Right lobe of liver (tissue), 6 donors: ENCODE measurements at regions not wholly inside any gene's neighbourhood (a gene's known extent, or its start where the extent isn't known, plus 50 kb on each side); places are given as distances from the start of the nearest gene placed in this dataset.

Experiments
- ATAC-seq, 4 donors: fragments of 200-7000 bp; cut with Tn5 transposase; one replicate each; pipeline ENCODE4 v1.9.1; 2020; ENCODE audit warnings: mild to moderate bottlenecking in 4 of 4, moderate library complexity in 4 of 4
- DNase-seq, 3 donors: peaks; one replicate each; pipeline ENCODE4 v3.0.0-alpha.2; 2020
- H3K27ac ChIP-seq, 3 donors: fragments of 200-600 bp; one replicate each; pipeline ENCODE4 v1.8.0; 2022
- H3K27me3 ChIP-seq, 2 donors: fragments of 200-600 bp; one replicate each; pipeline ENCODE4 v1.8.0; 2022
- H3K36me3 ChIP-seq, 4 donors: fragments of 200-600 bp; sonication (generic) in 1 of 4; one replicate each; pipeline versions ENCODE4 v1.5.1 to v1.8.0; 2017 to 2022; ENCODE audit warnings: control low read depth in 1 of 4
- H3K4me1 ChIP-seq, 4 donors: fragments of 200-600 bp; sonication (generic) in 1 of 4; one replicate each; pipeline versions ENCODE4 v1.5.1 to v1.8.0; 2017 to 2022; ENCODE audit warnings: control low read depth in 1 of 4
- H3K4me3 ChIP-seq, 3 donors: fragments of 200-600 bp; one replicate each; pipeline ENCODE4 v1.8.0; 2022
- H3K9me3 ChIP-seq, 4 donors: fragments of 200-600 bp; sonication (generic) in 1 of 4; one replicate each; pipeline versions ENCODE4 v1.5.1 to v1.8.0; 2017 to 2022; ENCODE audit warnings: control low read depth in 1 of 4
- POLR2A ChIP-seq: fragments of 450-650 bp; IDR thresholded peaks from one replicate; pipeline ENCODE4 v1.6.1; 2017; ENCODE audit warnings: antibody characterized with exemption, mild to moderate bottlenecking
- WGBS: methylation state at CpG from one replicate; pipeline ENCODE4 v1.1.6; 2018; ENCODE audit warnings: low coverage, low lambda C conversion rate; ENCODE audit not compliant: insufficient coverage; ENCODE audit errors: missing lambda C conversion rate; 5-methylcytosine and 5-hydroxymethylcytosine counted together
- intact Hi-C, 2 donors: fragments of 100-400 bp; cut with DNase I; formaldehyde crosslinking; loops; one replicate each; pipeline versions ENCODE4 v1.11.2 to v1.14.1; 2022
- TF ChIP-seq, protein P1 (sequence below), 4 donors: fragments of 200-600 bp in 3 of 4; fragments of 450-650 bp in 1 of 4; IDR thresholded peaks; one replicate each; pipeline versions ENCODE4 v1.5.1 to v1.8.0; 2016 to 2022; ENCODE audit warnings: antibody characterized with exemption in 4 of 4, mild to moderate bottlenecking in 2 of 4
- donor health status: DM: no; HTN: yes; CAD: no.
- donor health status: DM: no; HTN: no; CAD: no.
- donor health status: DM: no; HTN: no; CAD: no.
- donor health status: DM: no; HTN: yes; CAD: no.
- donor health status: DM: no; HTN: yes; CAD: no.

DNA sequence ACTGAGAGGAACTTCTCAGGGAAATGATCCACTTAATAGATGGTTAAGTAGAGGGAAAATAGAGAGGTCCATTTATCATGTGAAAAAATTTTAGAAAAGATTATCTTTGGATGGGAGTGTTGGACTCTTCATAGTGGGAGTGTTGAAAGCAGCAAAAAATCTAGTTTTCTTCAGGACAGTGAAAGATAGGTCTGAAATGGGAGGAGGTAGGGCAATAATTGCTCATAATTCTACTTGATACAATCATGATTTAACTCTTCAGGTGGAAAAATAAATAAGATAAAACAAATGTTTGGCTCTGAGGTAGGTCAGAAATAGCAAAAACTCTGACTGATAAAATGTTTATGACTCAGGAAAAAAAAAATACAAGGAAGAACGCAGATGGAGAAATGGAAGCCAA, 144.1 kb upstream of the DPH6 start:
- no peaks in the 10 kb centered on the region for H3K9me3 ChIP-seq
- ATAC-seq (no peak), DNase-seq (no peak)
- no peak overlapping the region for H3K27ac ChIP-seq
- no peak for TF ChIP-seq POLR2A
- TF ChIP-seq, protein P1, sequence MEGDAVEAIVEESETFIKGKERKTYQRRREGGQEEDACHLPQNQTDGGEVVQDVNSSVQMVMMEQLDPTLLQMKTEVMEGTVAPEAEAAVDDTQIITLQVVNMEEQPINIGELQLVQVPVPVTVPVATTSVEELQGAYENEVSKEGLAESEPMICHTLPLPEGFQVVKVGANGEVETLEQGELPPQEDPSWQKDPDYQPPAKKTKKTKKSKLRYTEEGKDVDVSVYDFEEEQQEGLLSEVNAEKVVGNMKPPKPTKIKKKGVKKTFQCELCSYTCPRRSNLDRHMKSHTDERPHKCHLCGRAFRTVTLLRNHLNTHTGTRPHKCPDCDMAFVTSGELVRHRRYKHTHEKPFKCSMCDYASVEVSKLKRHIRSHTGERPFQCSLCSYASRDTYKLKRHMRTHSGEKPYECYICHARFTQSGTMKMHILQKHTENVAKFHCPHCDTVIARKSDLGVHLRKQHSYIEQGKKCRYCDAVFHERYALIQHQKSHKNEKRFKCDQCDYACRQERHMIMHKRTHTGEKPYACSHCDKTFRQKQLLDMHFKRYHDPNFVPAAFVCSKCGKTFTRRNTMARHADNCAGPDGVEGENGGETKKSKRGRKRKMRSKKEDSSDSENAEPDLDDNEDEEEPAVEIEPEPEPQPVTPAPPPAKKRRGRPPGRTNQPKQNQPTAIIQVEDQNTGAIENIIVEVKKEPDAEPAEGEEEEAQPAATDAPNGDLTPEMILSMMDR (IDR thresholded peaks at IDR 0.05): no peak
- H3K4me1 ChIP-seq: peaks cover 0 to 16% (median 0%) of the 10 kb centered on the region in 4 donors
- H3K27me3 ChIP-seq: no peaks in the 10 kb centered on the region
- intact Hi-C loops: no loop called here
- H3K4me3 ChIP-seq: no peak overlapping the region
- 75% methylated on average over 1 of the region's 1 CpG for WGBS
- no peaks in the 10 kb centered on the region for H3K36me3 ChIP-seq

DNA sequence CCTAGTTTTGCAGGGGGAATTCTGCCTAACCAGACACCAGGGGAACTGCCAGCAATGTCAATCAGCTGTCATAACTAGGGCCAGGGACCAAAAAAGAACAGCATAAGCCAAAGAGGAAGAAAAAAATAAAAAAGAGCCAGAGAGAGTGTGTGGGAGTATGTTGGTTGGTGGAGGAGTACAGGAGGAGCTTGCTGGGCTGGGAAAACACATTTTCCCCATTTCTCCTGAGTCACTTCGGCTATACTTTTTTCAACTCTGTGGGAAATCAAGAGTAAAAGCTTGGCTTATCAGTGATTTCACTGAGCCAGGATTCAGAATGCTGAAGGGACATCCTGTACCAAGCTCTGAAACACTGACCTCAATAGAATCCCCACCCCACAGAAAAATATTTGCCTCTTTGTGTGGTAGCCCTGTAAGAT, 144.7 kb upstream of the DPH6 start:
- H3K36me3 ChIP-seq: no peaks in the 10 kb centered on the region
- H3K27me3 ChIP-seq: no peaks in the 10 kb centered on the region
- H3K9me3 ChIP-seq: no peaks in the 10 kb centered on the region
- peak; percentile 41 to 71 (median 54) for ATAC-seq
- peak overlapping the region in 1 of 3 donors; percentile 22 for H3K27ac ChIP-seq
- WGBS: 40% methylated on average over 1 of the region's 1 CpG
- TF ChIP-seq POLR2A: no peak
- TF ChIP-seq, protein P1 (IDR thresholded peaks at IDR 0.05): no peak
- peaks cover 0 to 16% (median 0%) of the 10 kb centered on the region in 4 donors for H3K4me1 ChIP-seq
- DNase-seq: no peak
- no peak overlapping the region for H3K4me3 ChIP-seq
- intact Hi-C loops: no loop called here

DNA sequence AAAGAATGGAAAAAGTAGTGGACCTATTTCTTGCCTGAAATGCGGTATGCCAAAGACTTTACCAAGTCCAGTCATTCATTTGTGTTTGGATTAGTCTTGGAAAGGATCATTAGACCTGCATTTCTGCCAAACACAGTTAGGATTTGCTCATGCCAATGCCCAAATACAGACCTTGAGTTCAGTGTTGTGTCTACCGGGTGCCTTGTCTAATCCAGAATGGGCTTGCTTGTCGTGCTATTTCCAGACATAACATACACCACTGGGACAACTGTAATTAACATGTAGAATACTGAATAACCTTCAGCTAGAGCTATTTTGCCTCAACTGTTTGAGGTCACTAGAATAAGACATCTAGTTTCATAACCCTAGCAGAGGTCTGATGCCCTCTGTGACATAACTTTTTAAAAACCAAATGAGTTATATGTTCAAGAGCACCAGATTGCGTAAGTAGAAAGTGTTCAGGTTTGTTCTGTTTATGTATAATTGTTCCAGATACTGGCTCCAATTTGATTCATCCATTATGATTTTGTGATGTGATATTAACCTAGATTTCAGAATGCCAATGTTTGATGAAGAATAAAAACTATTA, 145.3 kb upstream of the DPH6 start:
- Histone ChIP-seq H3K9me3 (no peaks in the 10 kb centered on the region), H3K27ac (no peak overlapping the region), H3K4me1 (peaks cover 0 to 16% (median 0%) of the 10 kb centered on the region in 4 donors), H3K36me3 (no peaks in the 10 kb centered on the region), H3K4me3 (no peak overlapping the region), H3K27me3 (no peaks in the 10 kb centered on the region)
- no peak for DNase-seq
- ATAC-seq: peak in 2 of 4 donors; percentile 19 to 67
- intact Hi-C loops: no loop called here
- TF ChIP-seq, protein P1 (IDR thresholded peaks at IDR 0.05): no peak
- no peak for TF ChIP-seq POLR2A
- WGBS: 49% methylated on average over 4 of the region's 4 CpGs

DNA sequence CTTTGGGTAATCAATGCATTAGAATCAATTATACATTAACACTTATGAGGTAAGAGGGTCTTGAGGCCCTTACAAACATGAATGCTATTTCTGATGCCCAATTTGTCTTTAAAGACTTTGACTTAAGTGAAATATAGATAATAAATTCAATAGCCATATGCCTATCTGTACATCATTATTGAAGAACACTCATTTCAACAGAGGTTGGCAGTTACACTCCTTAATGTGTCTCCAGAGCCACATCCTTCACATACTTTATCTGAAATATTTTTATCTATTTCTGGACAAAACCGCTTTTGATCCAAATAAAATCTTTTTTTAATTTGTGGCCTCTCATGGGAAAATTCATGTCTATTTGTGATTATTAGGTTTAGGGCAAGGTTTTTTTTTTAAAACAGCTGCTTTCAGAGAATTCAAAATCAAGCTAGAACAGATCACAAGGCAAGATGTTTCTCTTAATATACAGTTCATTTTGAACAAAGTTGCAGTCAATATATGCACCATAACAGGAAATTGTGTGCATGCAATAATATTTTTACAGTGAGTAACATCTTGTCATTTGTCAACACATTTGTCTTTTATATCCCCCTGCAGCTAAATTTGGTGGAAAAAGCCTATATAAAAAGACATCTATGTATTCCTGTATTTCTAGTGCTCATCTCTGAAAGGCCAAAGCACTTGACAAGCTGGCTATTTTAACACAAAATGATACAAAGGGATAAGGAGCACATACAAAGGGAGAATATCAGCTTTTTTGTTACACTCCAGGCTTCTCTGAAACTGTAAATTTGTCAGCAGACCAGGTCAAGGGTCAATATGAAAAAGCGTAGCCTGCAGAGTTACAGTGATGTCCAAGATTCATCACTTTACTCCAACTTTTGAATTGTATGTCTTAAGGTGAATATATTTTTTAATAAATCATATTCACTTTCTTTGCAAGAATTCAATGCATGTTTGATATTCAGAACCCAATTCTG, 146.2 kb upstream of the DPH6 start:
- no peak overlapping the region for H3K27ac ChIP-seq
- TF ChIP-seq POLR2A: no peak
- TF ChIP-seq, protein P1 (IDR thresholded peaks at IDR 0.05): no peak
- no peaks in the 10 kb centered on the region for H3K27me3 ChIP-seq
- H3K4me1 ChIP-seq: peaks cover 0 to 18% (median 0%) of the 10 kb centered on the region in 4 donors
- no peak overlapping the region for H3K4me3 ChIP-seq
- DNase-seq: no peak
- no peak for ATAC-seq
- no peaks in the 10 kb centered on the region for H3K36me3 ChIP-seq
- WGBS: 68% methylated on average over 2 of the region's 2 CpGs
- H3K9me3 ChIP-seq: no peaks in the 10 kb centered on the region
- intact Hi-C loops: no loop called here
